HCT116 (cell line): ENCODE measurements at regions not wholly inside any gene's neighbourhood (a gene's known extent, or its start where the extent isn't known, plus 50 kb on each side); places are given as distances from the start of the nearest gene placed in this dataset.

Source experiments
- ATAC-seq: fragments of 200-7000 bp; cut with Tn5 transposase; 2 replicates; pipeline ENCODE4 v1.9.1; 2020; ENCODE audit warnings: mild to moderate bottlenecking, moderate library complexity
- BruUV-seq: library from RNA; stranded (reverse); fragments of 400-500 nt; replicated peaks from 2 replicates; lab custom pipeline; 2021; lab: Mats Ljungman, UMichigan
- CTCF ChIA-PET: fragments of 300-600 bp; sonication (Branson Sonifier 250); formaldehyde crosslinking; loops from one replicate; lab custom pipeline; 2021; ENCODE audit warnings: antibody characterized with exemption; lab: Charles Lee
- POLR2A ChIA-PET: fragments of 300-600, 350-600 bp; sonication (Branson Sonifier 250); formaldehyde crosslinking; loops from one replicate; lab custom pipeline; 2021; ENCODE audit warnings: antibody characterized with exemption; lab: Charles Lee
- RAD21 ChIA-PET, 2 experiments: fragments of 300-600 bp; sonication (Branson Sonifier 250); formaldehyde crosslinking; loops; one replicate each; lab custom pipeline; 2023; ENCODE audit warnings: low total read pairs in 2 of 2; ENCODE audit not compliant: uncharacterized antibody in 2 of 2, unreplicated experiment in 2 of 2, low non-redundant PET in 1 of 2; lab: Charles Lee
- DNase-seq: peaks from one replicate; pipeline ENCODE4 v3.0.0-alpha.2; 2010; ENCODE audit warnings: low read depth, low spot score
- H2AFZ ChIP-seq: fragments of 200-600 bp; shearing (Covaris generic), sonication (generic); 2 replicates; pipeline ENCODE4 v1.6.1; 2017; ENCODE audit warnings: low read depth, mixed run types, mixed read lengths, antibody characterized with exemption, low read length; ENCODE audit not compliant: poor library complexity, severe bottlenecking
- H3K27ac ChIP-seq: 2 replicates; pipeline ENCODE4 v1.5.1; 2012; ENCODE audit warnings: low read depth, low read length
- H3K27me3 ChIP-seq: fragments of 200-600 bp; sonication (generic); 2 replicates; pipeline ENCODE4 v1.6.1; 2016; ENCODE audit warnings: mixed run types, low read length, mixed read lengths; ENCODE audit not compliant: insufficient read depth
- H3K36me3 ChIP-seq, 2 experiments: fragments of 200-500 bp in 1 of 2; fragments of 200-600 bp in 1 of 2; sonication (Bioruptor generic) in 1 of 2; sonication (generic) in 1 of 2; 2 replicates each; pipeline versions ENCODE4 v1.5.1 to v1.6.1; 2014 to 2016; ENCODE audit warnings: low read length in 2 of 2, inconsistent platforms in 1 of 2, mixed read lengths in 1 of 2, mixed run types in 1 of 2; ENCODE audit not compliant: insufficient read depth in 2 of 2, control insufficient read depth in 1 of 2
- H3K4me1 ChIP-seq, 2 experiments: fragments of 200-600 bp in 1 of 2; sonication (generic) in 1 of 2; 2 replicates each; pipeline versions ENCODE4 v1.5.1 to v1.6.1; 2012 to 2017; ENCODE audit warnings: low read length in 2 of 2, inconsistent platforms in 1 of 2, mild to moderate bottlenecking in 1 of 2, mixed read lengths in 1 of 2, mixed run types in 1 of 2, moderate library complexity in 1 of 2; ENCODE audit not compliant: insufficient read depth in 2 of 2, control insufficient read depth in 1 of 2
- H3K4me2 ChIP-seq: fragments of 200-600 bp; sonication (generic); 2 replicates; pipeline ENCODE4 v1.6.1; 2017; ENCODE audit warnings: mixed run types, low read length, mixed read lengths
- H3K4me3 ChIP-seq, 2 experiments: fragments of 200-600 bp in 1 of 2; sonication (generic) in 1 of 2; replicated peaks in 1 of 2; 2 replicates each; pipeline ENCODE4 v1.5.1; 2011 to 2016; ENCODE audit warnings: low read length in 2 of 2, control low read depth in 1 of 2, low read depth in 1 of 2, mild to moderate bottlenecking in 1 of 2, mixed read lengths in 1 of 2, mixed run types in 1 of 2
- H3K79me2 ChIP-seq: fragments of 200-600 bp; sonication (generic); 2 replicates; pipeline ENCODE4 v1.6.1; 2017; ENCODE audit warnings: mild to moderate bottlenecking, mixed run types, low read length, moderate library complexity, mixed read lengths; ENCODE audit not compliant: insufficient read depth
- H3K9ac ChIP-seq: fragments of 200-600 bp; sonication (generic); 2 replicates; pipeline ENCODE4 v1.6.1; 2016; ENCODE audit warnings: low read length, mixed read lengths
- H3K9me2 ChIP-seq: fragments of 200-600 bp; sonication (generic), shearing (Covaris generic); 2 replicates; pipeline ENCODE4 v1.6.1; 2017; ENCODE audit warnings: mixed run types, mild to moderate bottlenecking, moderate library complexity; ENCODE audit not compliant: insufficient read depth
- H3K9me3 ChIP-seq, 2 experiments: fragments of 200-500 bp in 1 of 2; fragments of 200-600 bp in 1 of 2; sonication (Bioruptor generic) in 1 of 2; sonication (generic) in 1 of 2; 2 replicates each; pipeline ENCODE4 v1.6.1; 2014 to 2017; ENCODE audit warnings: low read length in 2 of 2, mixed read lengths in 2 of 2, inconsistent platforms in 1 of 2, low read depth in 1 of 2, mild to moderate bottlenecking in 1 of 2, mixed run types in 1 of 2, moderate library complexity in 1 of 2; ENCODE audit not compliant: control insufficient read depth in 1 of 2, insufficient read depth in 1 of 2
- H4K20me1 ChIP-seq: fragments of 200-600 bp; sonication (generic), shearing (Covaris generic); 2 replicates; pipeline ENCODE4 v1.6.1; 2017; ENCODE audit warnings: mixed run types, mild to moderate bottlenecking, moderate library complexity; ENCODE audit not compliant: insufficient read depth
- ELF1 ChIP-seq: IDR thresholded peaks from 2 replicates; pipeline ENCODE4 v1.6.1; 2012; ENCODE audit warnings: low read depth, borderline replicate concordance
- EZH2 ChIP-seq: fragments of 200-600 bp; sonication (generic); IDR thresholded peaks from 2 replicates; pipeline ENCODE4 v1.6.1; 2017; ENCODE audit warnings: antibody characterized with exemption, mixed run types
- POLR2A ChIP-seq: IDR thresholded peaks from 2 replicates; pipeline ENCODE4 v1.7.0; 2011; ENCODE audit warnings: borderline replicate concordance; ENCODE audit not compliant: insufficient read depth, insufficient read length; ENCODE audit errors: extremely low read depth
- RAD21 ChIP-seq: IDR thresholded peaks from 2 replicates; pipeline ENCODE4 v1.6.1; 2012; ENCODE audit warnings: low read depth, mild to moderate bottlenecking
- SRF ChIP-seq: IDR thresholded peaks from 2 replicates; pipeline ENCODE4 v1.6.1; 2012; ENCODE audit warnings: low read depth
- ZNF274 ChIP-seq: fragments of 200-500 bp; sonication (Bioruptor generic); IDR thresholded peaks from 2 replicates; pipeline ENCODE4 v1.6.1; 2014; ENCODE audit warnings: mild to moderate bottlenecking, low read depth, low read length, inconsistent platforms
- intact Hi-C: fragments of 100-400 bp; cut with micrococcal nuclease; formaldehyde crosslinking; loops from 2 replicates; pipeline ENCODE4 v1.10.0; 2022
- TF ChIP-seq, protein P1 (sequence below), 3 experiments: fragments of 200-600 bp in 1 of 3; sonication (generic) in 1 of 3; IDR thresholded peaks in 2 of 3; conservative IDR thresholded peaks in 1 of 3; 2 replicates each; pipeline ENCODE4 v1.5.1; 2012 to 2017; ENCODE audit warnings: low read depth in 2 of 3, low read length in 2 of 3, antibody characterized with exemption in 1 of 3, borderline replicate concordance in 1 of 3, control low read depth in 1 of 3, mild to moderate bottlenecking in 1 of 3, mixed read lengths in 1 of 3, mixed run types in 1 of 3, moderate library complexity in 1 of 3; ENCODE audit not compliant: insufficient read depth in 1 of 3
- TF ChIP-seq, protein P2 (sequence below): IDR thresholded peaks from 2 replicates; pipeline ENCODE4 v1.6.1; 2012
- TF ChIP-seq, protein P3 (sequence below): IDR thresholded peaks from 2 replicates; pipeline ENCODE4 v1.6.1; 2012; ENCODE audit warnings: low read depth

DNA sequence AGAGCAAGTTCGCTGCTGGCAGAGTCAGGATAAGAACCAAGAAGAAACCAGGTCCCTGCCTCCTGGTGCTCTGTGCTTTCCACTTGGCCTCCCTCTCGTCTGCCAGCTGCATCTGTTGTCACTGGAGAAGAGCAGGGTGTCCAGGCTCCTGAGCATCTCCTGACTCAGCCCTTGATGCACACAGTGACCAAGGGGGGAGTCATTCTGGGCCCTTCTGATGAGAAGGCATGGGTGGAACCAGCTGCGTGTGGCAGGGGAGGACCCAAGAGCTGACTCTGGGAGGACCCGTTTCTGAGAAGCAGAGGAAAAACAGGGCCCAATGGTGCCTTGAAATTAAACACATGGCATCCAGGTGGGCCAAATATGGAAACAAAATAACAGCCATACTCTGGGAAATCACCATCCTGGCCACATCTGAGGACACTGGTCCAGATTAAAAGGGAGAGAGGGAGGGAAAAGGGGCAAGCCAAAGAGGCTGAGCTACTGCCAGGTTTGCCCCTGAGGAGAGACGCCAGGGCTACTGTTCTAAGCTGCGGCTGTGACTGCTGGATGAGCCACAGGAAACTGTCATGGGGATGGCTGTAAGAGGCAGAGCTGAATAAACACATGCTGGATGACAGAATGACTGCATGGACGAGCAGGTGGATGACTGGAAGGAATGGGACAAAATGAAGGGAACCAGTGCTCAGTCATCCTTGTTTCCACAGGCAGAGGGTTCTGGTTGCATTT lies 58.1 kb upstream of the CA12 start:
- Histone ChIP-seq H3K27ac (no peak overlapping the region), H3K9me2 (no peaks in the 10 kb centered on the region), H3K4me2 (no peak overlapping the region), H3K79me2 (no peaks in the 10 kb centered on the region), H3K9me3 (no peaks in the 10 kb centered on the region), H4K20me1 (no peaks in the 10 kb centered on the region), H3K9ac (no peak overlapping the region), H3K27me3 (0 out of 2 replicates have a peak, but pooled peaks cover 6% of the 10 kb centered on the region), H2AFZ (no peak overlapping the region), H3K36me3 (no peaks in the 10 kb centered on the region), H3K4me3 (no peak overlapping the region), H3K4me1 (peaks cover 0 to 10% of the 10 kb centered on the region in 2 experiments; a peak in 1 of 4 replicates)
- no peak for ATAC-seq
- intact Hi-C loops, result no loop called here
- no TSS peak for BruUV-seq
- POLR2A ChIA-PET, result no interaction called here
- TF ChIP-seq, protein P1, sequence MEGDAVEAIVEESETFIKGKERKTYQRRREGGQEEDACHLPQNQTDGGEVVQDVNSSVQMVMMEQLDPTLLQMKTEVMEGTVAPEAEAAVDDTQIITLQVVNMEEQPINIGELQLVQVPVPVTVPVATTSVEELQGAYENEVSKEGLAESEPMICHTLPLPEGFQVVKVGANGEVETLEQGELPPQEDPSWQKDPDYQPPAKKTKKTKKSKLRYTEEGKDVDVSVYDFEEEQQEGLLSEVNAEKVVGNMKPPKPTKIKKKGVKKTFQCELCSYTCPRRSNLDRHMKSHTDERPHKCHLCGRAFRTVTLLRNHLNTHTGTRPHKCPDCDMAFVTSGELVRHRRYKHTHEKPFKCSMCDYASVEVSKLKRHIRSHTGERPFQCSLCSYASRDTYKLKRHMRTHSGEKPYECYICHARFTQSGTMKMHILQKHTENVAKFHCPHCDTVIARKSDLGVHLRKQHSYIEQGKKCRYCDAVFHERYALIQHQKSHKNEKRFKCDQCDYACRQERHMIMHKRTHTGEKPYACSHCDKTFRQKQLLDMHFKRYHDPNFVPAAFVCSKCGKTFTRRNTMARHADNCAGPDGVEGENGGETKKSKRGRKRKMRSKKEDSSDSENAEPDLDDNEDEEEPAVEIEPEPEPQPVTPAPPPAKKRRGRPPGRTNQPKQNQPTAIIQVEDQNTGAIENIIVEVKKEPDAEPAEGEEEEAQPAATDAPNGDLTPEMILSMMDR (IDR thresholded peaks at IDR 0.05 in 2 of 3, conservative IDR thresholded peaks at IDR 0.05 in 1 of 3; ENCODE audit: borderline replicate concordance in 1 of 3, insufficient read depth in 1 of 3, low read depth in 2 of 3, low read length in 2 of 3), result no peak
- no peak for TF ChIP-seq ELF1
- TF ChIP-seq, protein P2, sequence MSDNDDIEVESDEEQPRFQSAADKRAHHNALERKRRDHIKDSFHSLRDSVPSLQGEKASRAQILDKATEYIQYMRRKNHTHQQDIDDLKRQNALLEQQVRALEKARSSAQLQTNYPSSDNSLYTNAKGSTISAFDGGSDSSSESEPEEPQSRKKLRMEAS, result no peak
- TF ChIP-seq ZNF274, result no peak
- no peak for TF ChIP-seq RAD21
- TF ChIP-seq EZH2, result no peak
- RAD21 ChIA-PET, result no interaction called here
- DNase-seq, result no peak
- CTCF ChIA-PET, result interaction anchor here (1.4 kb wide), 1 partner anchor 27 kb away, joined by 4 read pairs; no protein-coding TSS in a partner anchor

DNA sequence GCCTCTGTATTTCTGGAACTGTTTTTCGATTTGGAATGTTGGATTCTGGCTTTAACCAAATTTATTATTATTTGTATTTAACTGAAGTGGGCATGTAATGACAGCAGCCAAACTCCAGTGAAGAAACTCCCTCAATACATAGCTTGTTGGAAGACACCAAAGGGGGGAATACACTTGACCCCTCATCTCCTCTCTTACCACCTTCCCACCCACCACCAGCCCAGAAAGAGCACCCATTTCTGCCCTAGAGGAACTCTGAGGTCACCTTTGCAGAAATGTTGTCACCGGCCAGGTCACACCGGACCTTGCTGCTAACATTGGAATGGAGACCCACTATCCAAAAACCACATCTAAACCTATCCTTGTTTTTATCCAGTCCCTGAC lies 58.6 kb upstream of the CA12 start:
- intact Hi-C loops, result no loop called here
- H3K36me3 ChIP-seq, result no peaks in the 10 kb centered on the region

More for the DNA sequence above, 58.6 kb upstream of the CA12 start:
- no peak overlapping the region for H3K4me3 ChIP-seq
- POLR2A ChIA-PET, result no interaction called here
- RAD21 ChIA-PET, result no interaction called here
- 0 out of 2 replicates have a peak, but pooled peaks cover 6% of the 10 kb centered on the region for H3K27me3 ChIP-seq
- TF ChIP-seq, protein P3, sequence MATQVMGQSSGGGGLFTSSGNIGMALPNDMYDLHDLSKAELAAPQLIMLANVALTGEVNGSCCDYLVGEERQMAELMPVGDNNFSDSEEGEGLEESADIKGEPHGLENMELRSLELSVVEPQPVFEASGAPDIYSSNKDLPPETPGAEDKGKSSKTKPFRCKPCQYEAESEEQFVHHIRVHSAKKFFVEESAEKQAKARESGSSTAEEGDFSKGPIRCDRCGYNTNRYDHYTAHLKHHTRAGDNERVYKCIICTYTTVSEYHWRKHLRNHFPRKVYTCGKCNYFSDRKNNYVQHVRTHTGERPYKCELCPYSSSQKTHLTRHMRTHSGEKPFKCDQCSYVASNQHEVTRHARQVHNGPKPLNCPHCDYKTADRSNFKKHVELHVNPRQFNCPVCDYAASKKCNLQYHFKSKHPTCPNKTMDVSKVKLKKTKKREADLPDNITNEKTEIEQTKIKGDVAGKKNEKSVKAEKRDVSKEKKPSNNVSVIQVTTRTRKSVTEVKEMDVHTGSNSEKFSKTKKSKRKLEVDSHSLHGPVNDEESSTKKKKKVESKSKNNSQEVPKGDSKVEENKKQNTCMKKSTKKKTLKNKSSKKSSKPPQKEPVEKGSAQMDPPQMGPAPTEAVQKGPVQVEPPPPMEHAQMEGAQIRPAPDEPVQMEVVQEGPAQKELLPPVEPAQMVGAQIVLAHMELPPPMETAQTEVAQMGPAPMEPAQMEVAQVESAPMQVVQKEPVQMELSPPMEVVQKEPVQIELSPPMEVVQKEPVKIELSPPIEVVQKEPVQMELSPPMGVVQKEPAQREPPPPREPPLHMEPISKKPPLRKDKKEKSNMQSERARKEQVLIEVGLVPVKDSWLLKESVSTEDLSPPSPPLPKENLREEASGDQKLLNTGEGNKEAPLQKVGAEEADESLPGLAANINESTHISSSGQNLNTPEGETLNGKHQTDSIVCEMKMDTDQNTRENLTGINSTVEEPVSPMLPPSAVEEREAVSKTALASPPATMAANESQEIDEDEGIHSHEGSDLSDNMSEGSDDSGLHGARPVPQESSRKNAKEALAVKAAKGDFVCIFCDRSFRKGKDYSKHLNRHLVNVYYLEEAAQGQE, result no peak
- TF ChIP-seq ZNF274 (no peak), POLR2A (no peak), EZH2 (no peak), SRF (no peak)
- BruUV-seq, result no TSS peak
- no peaks in the 10 kb centered on the region for H3K9me3 ChIP-seq
- H3K9ac ChIP-seq, result no peak overlapping the region
- CTCF ChIA-PET, result no interaction called here
- H4K20me1 ChIP-seq, result no peaks in the 10 kb centered on the region
- H3K4me1 ChIP-seq, result peaks cover 0 to 6% of the 10 kb centered on the region in 2 experiments; a peak in 1 of 4 replicates
- no peak for DNase-seq
- no peak for ATAC-seq
- no peaks in the 10 kb centered on the region for H3K79me2 ChIP-seq
- no peaks in the 10 kb centered on the region for H3K9me2 ChIP-seq
- no peak overlapping the region for H3K27ac ChIP-seq
- H3K4me2 ChIP-seq, result no peak overlapping the region
- H2AFZ ChIP-seq, result no peak overlapping the region
